IPS-18c (cell line): ENCODE measurements at regions not wholly inside any gene's neighbourhood (a gene's known extent, or its start where the extent isn't known, plus 50 kb on each side); places are given as distances from the start of the nearest gene placed in this dataset.

ENCODE experiments used
- H3K4me3 ChIP-seq: 2 replicates; pipeline ENCODE4 v1.7.0; 2013; ENCODE audit warnings: low read depth, mild to moderate bottlenecking, low read length, moderate library complexity; ENCODE audit not compliant: insufficient read depth
- H3K9me3 ChIP-seq: one replicate; pipeline ENCODE4 v1.6.1; 2013; ENCODE audit warnings: mild to moderate bottlenecking, low read length, moderate library complexity; ENCODE audit not compliant: control insufficient read depth, insufficient read depth

DNA sequence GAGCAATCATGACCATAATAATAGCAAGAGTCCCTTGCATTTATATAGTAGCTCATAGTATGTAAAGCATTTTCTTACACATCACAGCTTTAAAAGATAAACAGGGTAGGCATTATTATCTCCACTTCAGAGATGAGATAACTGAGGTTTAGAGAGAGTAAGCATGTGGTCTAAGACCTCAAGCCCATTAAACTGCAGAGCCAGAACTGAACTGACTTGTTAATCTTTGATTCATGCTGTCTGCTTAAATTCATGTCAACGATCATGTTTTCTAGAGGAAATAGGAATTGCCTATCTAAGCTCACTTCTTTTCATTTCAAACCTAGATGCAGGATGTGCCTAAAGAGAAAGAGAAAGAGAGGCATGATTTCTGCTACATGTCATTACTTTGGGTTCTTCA lies 524.8 kb downstream of the PTPRC start:
- H3K9me3 ChIP-seq: no peaks in the 10 kb centered on the region
- H3K4me3 ChIP-seq: no peak overlapping the region

DNA sequence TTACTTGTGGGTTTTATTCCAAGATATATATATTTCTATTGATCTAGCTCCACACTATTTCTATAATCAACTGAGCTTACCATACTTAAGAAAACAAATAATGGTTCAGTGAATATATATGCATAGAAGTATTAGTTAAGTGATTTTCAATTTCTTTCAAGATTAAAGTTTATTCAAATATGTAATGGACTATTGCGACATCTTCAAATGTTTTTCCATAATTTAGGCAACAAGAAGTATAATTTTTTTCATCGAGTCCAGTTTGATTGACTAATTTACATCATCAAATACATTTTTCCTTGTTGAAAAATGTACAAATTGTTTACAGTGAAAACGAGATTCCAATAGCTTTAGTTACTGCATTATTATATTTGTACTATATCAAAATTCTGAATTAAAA lies 528.6 kb downstream of the PTPRC start:
- Histone ChIP-seq H3K4me3 (no peak overlapping the region), H3K9me3 (no peaks in the 10 kb centered on the region)

- no peak overlapping the region for H3K4me3 ChIP-seq
- H3K9me3 ChIP-seq: no peaks in the 10 kb centered on the region
These were observed 530.2 kb downstream of the PTPRC start for GRCh38 chr1:199168888-199169585.

GRCh38 chr1:199170711-199171110 lies 531.9 kb downstream of the PTPRC start:
- Histone ChIP-seq H3K9me3 (no peaks in the 10 kb centered on the region), H3K4me3 (no peak overlapping the region)

DNA sequence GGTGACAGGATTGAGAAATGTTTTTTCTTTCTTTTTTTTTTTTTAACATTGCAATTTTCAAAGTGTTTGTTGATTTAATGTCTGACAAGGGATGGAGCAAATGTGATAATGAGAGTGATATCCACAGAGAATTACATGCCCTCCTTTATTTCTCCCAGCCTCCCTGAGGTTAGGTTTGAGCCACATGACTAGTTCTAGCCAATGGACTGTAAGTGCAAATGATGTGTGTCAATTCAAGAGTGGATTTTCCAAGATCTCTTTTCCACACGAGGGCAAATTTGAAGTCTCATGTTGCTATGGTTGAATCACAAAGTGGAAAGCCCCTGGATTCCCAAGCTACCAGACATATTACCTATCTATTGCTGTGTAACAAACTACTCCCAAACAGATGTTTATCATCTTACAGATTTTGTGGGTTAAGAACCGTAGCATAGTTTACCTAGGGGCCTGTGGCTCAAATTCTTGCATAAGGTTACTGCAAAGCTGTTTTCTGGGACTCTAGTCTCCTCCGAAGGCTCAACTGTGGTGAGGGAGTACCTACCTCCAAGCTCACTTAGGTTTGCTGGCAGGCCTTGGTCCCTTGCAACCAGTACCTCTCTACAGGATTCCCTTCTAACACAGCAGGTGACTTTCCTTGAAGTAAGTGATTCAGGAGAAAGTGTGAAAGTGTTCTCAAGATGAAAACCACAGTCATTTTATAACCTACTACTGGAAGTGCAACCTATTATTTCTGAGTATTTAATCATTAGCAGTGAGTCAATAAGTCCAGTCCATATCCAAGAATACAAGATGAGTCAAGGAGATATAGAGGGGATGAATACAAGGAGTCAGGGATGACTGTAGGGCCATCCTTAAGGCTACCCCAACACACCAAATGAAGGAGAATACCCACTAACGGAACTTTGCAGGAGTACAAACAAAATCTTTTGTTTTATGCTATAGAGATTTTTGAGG lies 533.6 kb downstream of the PTPRC start:
- H3K4me3 ChIP-seq: no peak overlapping the region

GRCh38 chr1:199173356-199173755 lies 534.5 kb downstream of the PTPRC start:
- no peak overlapping the region for H3K4me3 ChIP-seq
- H3K9me3 ChIP-seq: no peaks in the 10 kb centered on the region

More for the DNA sequence above, 533.6 kb downstream of the PTPRC start:
- no peaks in the 10 kb centered on the region for H3K9me3 ChIP-seq

GRCh38 chr1:199174336-199174735 lies 535.5 kb downstream of the PTPRC start:
- Histone ChIP-seq H3K4me3 (no peak overlapping the region), H3K9me3 (no peaks in the 10 kb centered on the region)

DNA sequence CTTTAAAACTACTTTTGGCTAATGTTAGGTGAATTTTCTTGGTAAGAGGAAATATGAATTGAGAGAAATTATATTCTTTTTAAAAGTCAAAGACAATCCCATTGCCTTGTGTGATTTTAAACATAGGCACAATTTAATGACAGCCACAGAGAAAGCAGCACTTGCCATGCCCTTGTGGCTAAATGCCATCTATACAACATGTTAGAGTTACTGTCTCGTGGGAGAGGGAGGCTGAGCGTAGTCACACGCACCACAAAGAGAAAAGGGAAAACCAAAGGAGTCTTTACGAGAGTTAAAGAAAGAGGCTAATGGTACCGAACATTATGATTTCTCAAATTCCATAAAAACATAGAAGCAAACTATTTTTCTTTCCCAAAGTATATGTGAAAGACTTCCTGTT lies 537.9 kb downstream of the PTPRC start:
- Histone ChIP-seq H3K4me3 (no peak overlapping the region), H3K9me3 (no peaks in the 10 kb centered on the region)

DNA sequence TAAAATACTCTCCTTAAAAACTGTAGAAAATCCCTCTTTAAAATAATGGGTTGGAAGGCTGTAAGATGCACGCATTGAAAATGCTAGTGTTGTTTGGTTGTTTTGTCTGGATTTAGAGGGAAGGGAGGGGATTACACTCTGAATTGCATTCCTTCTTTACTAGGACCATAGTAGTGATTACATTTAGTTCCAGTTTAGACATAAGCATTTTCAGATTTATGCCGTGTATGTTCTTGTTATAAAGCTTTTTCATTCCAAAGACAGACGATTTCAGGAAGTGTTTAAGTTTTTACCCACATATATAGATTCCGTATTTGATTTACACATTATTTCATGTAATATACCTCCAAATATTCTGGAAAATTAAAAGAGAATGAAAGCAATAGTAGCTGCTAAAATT lies 538.4 kb downstream of the PTPRC start:
- H3K4me3 ChIP-seq: no peak overlapping the region
- H3K9me3 ChIP-seq: no peaks in the 10 kb centered on the region

DNA sequence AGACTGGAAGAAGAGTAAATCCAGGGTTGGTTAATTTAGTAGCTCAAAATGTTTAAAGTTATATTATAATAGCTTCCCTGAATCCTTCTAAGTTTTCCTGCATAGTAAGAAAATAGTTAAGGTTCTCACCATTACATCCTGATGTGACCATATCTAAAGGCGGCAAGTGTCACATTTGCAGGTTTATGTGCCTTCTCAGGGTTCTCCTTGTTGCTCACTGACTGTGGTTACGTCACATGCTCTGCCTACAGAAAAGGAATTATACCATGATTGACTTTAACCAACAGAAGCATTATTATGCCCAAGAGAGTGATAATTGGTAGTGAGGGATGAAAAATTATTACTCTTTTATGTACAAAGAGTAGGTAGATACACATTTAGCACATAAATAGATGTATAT lies 539.8 kb downstream of the PTPRC start:
- no peaks in the 10 kb centered on the region for H3K9me3 ChIP-seq
- no peak overlapping the region for H3K4me3 ChIP-seq

DNA sequence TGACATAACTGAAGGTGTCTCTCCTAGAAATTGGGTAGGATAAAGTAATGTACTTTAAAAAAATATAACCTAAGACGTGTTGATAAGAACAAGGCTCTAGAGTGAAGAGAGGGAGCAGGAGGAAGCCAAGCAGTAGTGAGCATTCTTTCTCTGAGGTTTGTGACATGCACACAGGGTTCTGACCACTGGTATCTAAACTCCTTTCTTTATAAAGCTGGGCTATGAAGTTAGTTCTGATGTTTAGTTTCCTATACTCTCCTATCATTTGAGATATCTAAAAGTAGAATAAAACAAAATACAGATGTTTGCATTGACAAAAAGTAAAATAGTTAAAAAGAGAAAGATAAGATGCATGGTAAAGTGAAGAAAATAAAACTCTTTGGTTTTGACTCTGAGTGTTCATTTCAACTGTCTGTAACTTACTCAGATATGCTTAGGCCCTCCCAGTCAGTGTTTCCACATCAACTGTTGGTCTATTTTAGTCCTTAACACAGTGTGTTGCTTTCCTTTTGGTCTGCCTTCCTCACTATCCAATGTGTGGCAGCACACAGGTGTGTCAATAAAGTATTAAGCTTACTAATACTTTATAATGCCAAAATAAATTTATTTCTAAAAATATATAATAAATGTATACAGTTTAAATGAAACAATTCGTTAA lies 543.5 kb downstream of the PTPRC start:
- Histone ChIP-seq H3K4me3 (no peak overlapping the region), H3K9me3 (no peaks in the 10 kb centered on the region)

GRCh38 chr1:199184180-199184579 lies 545.3 kb downstream of the PTPRC start:
- Histone ChIP-seq H3K9me3 (no peaks in the 10 kb centered on the region), H3K4me3 (no peak overlapping the region)

- Histone ChIP-seq H3K9me3 (no peaks in the 10 kb centered on the region), H3K4me3 (no peak overlapping the region)
These were observed 556.0 kb downstream of the PTPRC start for GRCh38 chr1:199194862-199195261.

DNA sequence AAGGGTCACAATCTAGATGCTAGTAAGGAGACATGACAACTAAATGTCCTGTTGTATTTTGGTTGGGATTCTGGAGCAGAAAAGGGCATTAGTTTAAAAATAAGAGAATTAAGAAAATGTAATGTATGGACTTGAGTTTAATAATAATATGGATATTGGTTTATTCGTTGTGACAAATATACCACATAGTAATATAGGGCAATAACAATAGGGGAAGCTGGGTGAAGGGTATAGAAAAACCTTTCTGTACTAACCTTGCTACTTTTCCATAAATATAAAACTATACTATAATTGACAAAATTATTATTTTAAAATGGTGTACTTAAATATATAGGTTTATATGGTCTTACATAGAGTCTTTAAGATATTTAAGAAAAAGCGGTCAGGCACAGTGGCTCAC lies 558.9 kb downstream of the PTPRC start:
- no peak overlapping the region for H3K4me3 ChIP-seq
- no peaks in the 10 kb centered on the region for H3K9me3 ChIP-seq

DNA sequence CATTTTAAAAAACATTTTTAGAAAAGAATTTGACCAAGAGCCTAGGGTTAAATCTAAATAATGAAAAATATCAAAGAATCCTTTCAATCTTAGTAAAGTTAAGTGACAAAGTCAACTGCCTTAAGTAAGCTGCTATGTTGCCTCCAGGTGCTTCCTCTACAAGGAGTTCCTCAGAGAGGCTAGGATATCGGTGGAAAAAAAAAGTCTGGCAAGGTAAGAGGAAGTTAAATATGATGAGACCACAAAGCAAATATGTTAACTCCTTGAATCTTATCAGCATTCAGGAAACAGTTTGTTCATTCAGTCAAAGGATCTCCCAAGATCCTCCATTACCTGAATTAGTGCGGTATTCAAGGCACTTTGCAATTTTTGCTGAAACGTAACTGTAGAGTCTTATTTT lies 563.5 kb downstream of the PTPRC start:
- Histone ChIP-seq H3K9me3 (no peaks in the 10 kb centered on the region), H3K4me3 (no peak overlapping the region)

DNA sequence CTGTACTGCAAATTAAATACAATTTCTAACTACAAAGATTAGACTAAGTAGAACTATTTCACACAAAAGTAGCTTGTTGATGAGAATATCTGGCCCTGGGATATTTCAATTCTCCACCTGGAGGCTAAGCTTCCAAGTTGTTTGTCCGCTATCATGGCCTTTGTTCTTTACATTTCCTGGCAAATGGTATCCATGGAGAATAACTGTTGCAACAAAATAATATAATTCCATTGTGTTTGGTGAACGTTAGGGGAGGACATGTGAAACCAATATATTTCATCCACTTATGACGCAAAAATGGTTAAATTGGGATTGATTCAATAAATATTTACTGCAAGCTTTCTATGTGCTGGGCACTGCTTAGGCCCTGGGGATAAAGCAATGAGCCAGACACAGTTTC lies 565.4 kb downstream of the PTPRC start:
- Histone ChIP-seq H3K4me3 (no peak overlapping the region), H3K9me3 (no peaks in the 10 kb centered on the region)

DNA sequence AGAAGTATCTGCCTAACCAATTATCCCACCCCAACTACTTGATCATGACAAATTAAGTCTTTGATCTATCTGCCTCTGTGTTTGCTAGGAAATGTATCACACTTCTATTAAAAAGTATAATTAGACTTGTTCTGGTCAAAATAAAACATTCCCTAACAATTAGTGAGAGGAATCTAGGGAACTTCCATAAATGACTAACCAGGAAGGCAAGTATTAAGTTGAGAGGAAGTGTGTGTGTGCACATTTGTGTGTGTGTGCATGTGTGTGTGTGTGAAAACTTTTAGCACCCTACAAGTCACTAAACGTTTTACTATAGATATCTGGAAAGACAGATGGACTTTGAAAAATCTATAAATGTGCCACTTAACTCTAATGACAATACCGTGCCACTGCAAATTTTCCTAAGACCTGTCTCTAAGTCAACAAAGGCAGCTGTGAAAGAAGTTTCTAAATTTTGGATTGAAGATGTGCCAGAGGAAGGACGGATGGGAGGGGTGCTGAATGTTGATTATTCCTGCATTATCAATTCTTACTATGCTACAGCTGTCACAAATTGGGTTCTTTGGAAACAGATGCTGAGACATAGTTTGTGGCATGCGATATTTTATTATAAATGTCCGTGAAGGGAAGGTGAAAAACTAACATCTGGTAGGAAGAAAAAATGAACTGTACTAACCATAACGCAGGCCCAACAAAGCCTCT lies 567.1 kb downstream of the PTPRC start:
- Histone ChIP-seq H3K9me3 (no peaks in the 10 kb centered on the region), H3K4me3 (no peak overlapping the region)
